Fibroblast of lung (primary cell): ENCODE measurements at regions not wholly inside any gene's neighbourhood (a gene's known extent, or its start where the extent isn't known, plus 50 kb on each side); places are given as distances from the start of the nearest gene placed in this dataset.

Experiments
- DNase-seq, 2 donors: peaks; one replicate each; pipeline versions ENCODE4 v3.0.0 to v3.0.0-alpha.2; 2010; ENCODE audit warnings: low read depth in 2 of 2
- H2AFZ ChIP-seq: 2 replicates; pipeline ENCODE4 v1.5.1; 2012; ENCODE audit warnings: low read length, control low read depth, inconsistent platforms
- H3K27ac ChIP-seq: 2 replicates; pipeline ENCODE4 v1.5.1; 2011; ENCODE audit warnings: low read length, control low read depth; ENCODE audit not compliant: insufficient read depth
- H3K27me3 ChIP-seq: 2 replicates; pipeline ENCODE4 v1.5.1; 2011; ENCODE audit warnings: mild to moderate bottlenecking, low read length; ENCODE audit not compliant: control insufficient read depth, insufficient read depth
- H3K36me3 ChIP-seq: 2 replicates; pipeline ENCODE4 v1.5.1; 2011; ENCODE audit warnings: low read length; ENCODE audit not compliant: control insufficient read depth, insufficient read depth
- H3K4me1 ChIP-seq: 2 replicates; pipeline ENCODE4 v1.5.1; 2011; ENCODE audit warnings: low read length; ENCODE audit not compliant: control insufficient read depth, insufficient read depth; ENCODE audit errors: extremely low read depth
- H3K4me2 ChIP-seq: 2 replicates; pipeline ENCODE4 v1.5.1; 2011; ENCODE audit warnings: low read length, control low read depth; ENCODE audit not compliant: insufficient read depth; ENCODE audit errors: extremely low read depth
- H3K4me3 ChIP-seq, 4 experiments: fragments of 200-600 bp in 1 of 4; sonication (generic) in 1 of 4; replicated peaks in 1 of 4; 2 replicates each; pipeline ENCODE4 v1.5.1; 2011 to 2016; ENCODE audit warnings: low read length in 4 of 4, low read depth in 3 of 4, mild to moderate bottlenecking in 3 of 4, control low read depth in 2 of 4, inconsistent platforms in 1 of 4, mixed read lengths in 1 of 4; ENCODE audit not compliant: insufficient read depth in 1 of 4; ENCODE audit errors: control extremely low read depth in 1 of 4
- H3K79me2 ChIP-seq: 2 replicates; pipeline ENCODE4 v1.5.1; 2012; ENCODE audit warnings: mild to moderate bottlenecking, low read length, inconsistent platforms; ENCODE audit not compliant: control insufficient read depth, insufficient read depth
- H3K9ac ChIP-seq: 2 replicates; pipeline ENCODE4 v1.5.1; 2011; ENCODE audit warnings: mild to moderate bottlenecking, low read length, control low read depth; ENCODE audit not compliant: insufficient read depth
- H3K9me3 ChIP-seq: 2 replicates; pipeline ENCODE4 v1.5.1; 2012; ENCODE audit warnings: low read depth, low read length; ENCODE audit not compliant: control insufficient read depth, insufficient read depth
- H4K20me1 ChIP-seq: 2 replicates; pipeline ENCODE4 v1.5.1; 2011; ENCODE audit warnings: low read length; ENCODE audit not compliant: control insufficient read depth, insufficient read depth; ENCODE audit errors: extremely low read depth
- EZH2 ChIP-seq: IDR thresholded peaks from 2 replicates; pipeline ENCODE4 v1.5.1; 2012; ENCODE audit warnings: low read length, control low read depth, mild to moderate bottlenecking; ENCODE audit errors: missing control alignments
- TF ChIP-seq, protein P1 (sequence below), 2 donors: IDR thresholded peaks in 1 of 2; conservative IDR thresholded peaks in 1 of 2; 1 replicate in 1 of 2; 2 replicates in 1 of 2; pipeline ENCODE4 v1.5.1; 2011 to 2012; ENCODE audit warnings: low read length in 2 of 2, control low read depth in 1 of 2, inconsistent platforms in 1 of 2, low read depth in 1 of 2, mild to moderate bottlenecking in 1 of 2

DNA sequence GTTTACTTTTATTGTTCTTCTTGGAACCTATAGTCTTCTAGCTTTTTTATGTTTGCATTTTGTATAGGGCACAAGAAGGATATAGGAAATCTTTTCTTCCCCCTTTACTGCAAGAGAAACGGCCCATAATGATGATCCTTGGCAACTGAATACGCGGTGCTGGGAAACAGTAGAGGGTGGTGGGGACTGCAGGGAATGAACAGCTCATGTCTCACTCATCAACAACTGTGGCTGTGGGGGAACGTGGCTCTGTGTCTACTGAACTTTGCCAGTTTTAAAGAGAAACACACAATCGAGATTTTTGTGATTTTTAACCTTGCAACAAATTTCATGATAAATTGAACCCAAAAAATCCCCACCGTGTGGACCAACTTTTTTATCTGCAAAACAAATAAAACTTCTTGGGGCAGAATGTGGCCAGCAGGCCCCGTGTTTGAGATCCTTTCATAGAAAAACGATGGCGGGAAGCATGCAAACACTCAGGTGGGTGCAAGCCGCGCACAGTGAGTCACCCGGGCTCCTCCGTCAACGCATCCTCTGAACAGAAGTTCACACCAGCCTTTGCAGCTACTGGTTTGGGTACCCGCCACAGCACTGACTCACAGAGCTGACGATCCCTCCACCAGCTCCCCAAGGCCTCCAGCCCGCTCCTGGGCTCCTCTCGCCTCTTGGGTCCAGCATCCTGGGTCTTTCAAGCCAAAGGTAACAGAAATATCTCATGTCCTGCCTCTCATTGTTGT lies 149.3 kb downstream of the COL6A3 start:
- no peak overlapping the region for H3K4me3 ChIP-seq
- peak overlapping the region; percentile 55 for H3K27ac ChIP-seq
- H3K9me3 ChIP-seq, result no peaks in the 10 kb centered on the region
- H3K79me2 ChIP-seq, result no peaks in the 10 kb centered on the region
- no peaks in the 10 kb centered on the region for H4K20me1 ChIP-seq
- H3K4me2 ChIP-seq, result peak overlapping the region; percentile 18
- TF ChIP-seq, protein P1, sequence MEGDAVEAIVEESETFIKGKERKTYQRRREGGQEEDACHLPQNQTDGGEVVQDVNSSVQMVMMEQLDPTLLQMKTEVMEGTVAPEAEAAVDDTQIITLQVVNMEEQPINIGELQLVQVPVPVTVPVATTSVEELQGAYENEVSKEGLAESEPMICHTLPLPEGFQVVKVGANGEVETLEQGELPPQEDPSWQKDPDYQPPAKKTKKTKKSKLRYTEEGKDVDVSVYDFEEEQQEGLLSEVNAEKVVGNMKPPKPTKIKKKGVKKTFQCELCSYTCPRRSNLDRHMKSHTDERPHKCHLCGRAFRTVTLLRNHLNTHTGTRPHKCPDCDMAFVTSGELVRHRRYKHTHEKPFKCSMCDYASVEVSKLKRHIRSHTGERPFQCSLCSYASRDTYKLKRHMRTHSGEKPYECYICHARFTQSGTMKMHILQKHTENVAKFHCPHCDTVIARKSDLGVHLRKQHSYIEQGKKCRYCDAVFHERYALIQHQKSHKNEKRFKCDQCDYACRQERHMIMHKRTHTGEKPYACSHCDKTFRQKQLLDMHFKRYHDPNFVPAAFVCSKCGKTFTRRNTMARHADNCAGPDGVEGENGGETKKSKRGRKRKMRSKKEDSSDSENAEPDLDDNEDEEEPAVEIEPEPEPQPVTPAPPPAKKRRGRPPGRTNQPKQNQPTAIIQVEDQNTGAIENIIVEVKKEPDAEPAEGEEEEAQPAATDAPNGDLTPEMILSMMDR (conservative IDR thresholded peaks at IDR 0.05 in 1 of 2, IDR thresholded peaks at IDR 0.05 in 1 of 2; ENCODE audit: low read depth in 1 of 2, low read length in 2 of 2), result no peak
- TF ChIP-seq EZH2, result no peak
- no peak overlapping the region for H3K9ac ChIP-seq
- no peaks in the 10 kb centered on the region for H3K27me3 ChIP-seq
- peak; percentile 89 to 98 for DNase-seq
- peaks cover 16% of the 10 kb centered on the region for H3K4me1 ChIP-seq
- H2AFZ ChIP-seq, result no peak overlapping the region
- no peaks in the 10 kb centered on the region for H3K36me3 ChIP-seq

- Histone ChIP-seq H2AFZ (no peak overlapping the region), H3K9ac (no peak overlapping the region), H3K79me2 (no peaks in the 10 kb centered on the region), H4K20me1 (no peaks in the 10 kb centered on the region), H3K4me1 (peaks cover 15% of the 10 kb centered on the region), H3K36me3 (no peaks in the 10 kb centered on the region), H3K4me2 (no peak overlapping the region), H3K4me3 (no peak overlapping the region), H3K27ac (no peak overlapping the region), H3K27me3 (no peaks in the 10 kb centered on the region), H3K9me3 (no peaks in the 10 kb centered on the region)
- DNase-seq, result no peak
- TF ChIP-seq EZH2, result no peak
- TF ChIP-seq, protein P1 (conservative IDR thresholded peaks at IDR 0.05 in 1 of 2, IDR thresholded peaks at IDR 0.05 in 1 of 2; ENCODE audit: low read depth in 1 of 2, low read length in 2 of 2), result no peak
Observed at GRCh38 chr2:237268004-237268708, 145.8 kb downstream of the COL6A3 start.

DNA sequence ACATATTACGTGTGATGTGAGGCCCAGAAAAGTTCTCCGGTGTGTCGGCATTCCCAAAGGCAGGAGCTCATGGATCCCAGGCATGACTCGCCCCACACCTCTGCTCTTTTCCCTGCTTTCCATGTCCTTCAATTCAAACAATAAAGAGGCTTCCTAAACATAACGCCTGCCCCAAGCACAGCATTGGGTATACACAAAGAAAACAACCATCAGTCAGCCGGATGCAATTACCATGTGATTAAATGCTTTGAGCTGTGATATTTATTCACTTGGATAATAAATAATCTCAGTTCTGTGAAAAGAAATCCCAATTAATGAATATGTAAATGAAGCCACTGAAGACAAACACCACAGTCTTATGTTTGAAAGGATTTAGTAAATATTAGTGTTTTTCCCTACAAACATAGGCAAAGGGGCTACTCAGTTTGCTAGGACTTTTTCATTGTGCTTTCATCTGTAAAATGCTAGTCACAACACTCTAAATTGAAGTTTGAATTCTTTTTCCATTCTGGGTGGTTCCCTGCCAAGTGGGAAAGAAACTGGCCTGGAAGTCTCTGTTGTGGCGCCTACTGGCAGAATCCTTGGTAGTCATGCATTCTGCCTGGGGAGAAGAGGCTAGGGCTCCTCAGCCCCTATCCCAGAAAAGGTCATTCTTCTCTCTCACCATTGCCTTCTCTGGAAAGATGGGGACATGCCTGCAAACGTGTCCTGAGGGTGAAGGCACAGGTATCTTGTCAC lies 144.7 kb downstream of the COL6A3 start:
- Histone ChIP-seq H3K27me3 (no peaks in the 10 kb centered on the region), H3K9me3 (no peaks in the 10 kb centered on the region), H3K4me3 (no peak overlapping the region), H3K9ac (no peak overlapping the region), H3K4me2 (no peak overlapping the region), H2AFZ (no peak overlapping the region), H3K79me2 (no peaks in the 10 kb centered on the region), H3K36me3 (no peaks in the 10 kb centered on the region), H3K4me1 (peaks cover 9% of the 10 kb centered on the region), H3K27ac (no peak overlapping the region), H4K20me1 (no peaks in the 10 kb centered on the region)
- no peak for DNase-seq
- no peak for TF ChIP-seq EZH2
- TF ChIP-seq, protein P1 (conservative IDR thresholded peaks at IDR 0.05 in 1 of 2, IDR thresholded peaks at IDR 0.05 in 1 of 2; ENCODE audit: low read depth in 1 of 2, low read length in 2 of 2), result no peak
